BJ (cell line): ENCODE measurements at regions not wholly inside any gene's neighbourhood (a gene's known extent, or its start where the extent isn't known, plus 50 kb on each side); places are given as distances from the start of the nearest gene placed in this dataset.
"Not testable (repeated sequence)": the region's sequence is repeated elsewhere in the genome, so short reads cannot be mapped to it uniquely, and the experiment has no call there.

Experiments used
- CTCF ChIA-PET: fragments of 350-600 bp; formaldehyde crosslinking; extraction: SDS; loops from one replicate; lab custom pipeline; 2021; ENCODE audit warnings: antibody characterized with exemption, inconsistent platforms; lab: Yijun Ruan, JAX
- POLR2A ChIA-PET: fragments of 300-600 bp; sonication (Branson Sonifier 250); formaldehyde crosslinking; extraction: SDS; loops from one replicate; lab custom pipeline; 2021; ENCODE audit warnings: antibody characterized with exemption; lab: Charles Lee
- DNase-seq: peaks from one replicate; pipeline ENCODE4 v3.0.0-alpha.2; 2011; ENCODE audit warnings: low read depth
- H3K27me3 ChIP-seq: 2 replicates; pipeline ENCODE4 v1.6.0; 2011; ENCODE audit warnings: low read length; ENCODE audit not compliant: control insufficient read depth, insufficient read depth
- H3K36me3 ChIP-seq: 2 replicates; pipeline ENCODE4 v1.5.1; 2011; ENCODE audit warnings: low read length; ENCODE audit not compliant: control insufficient read depth, insufficient read depth
- H3K4me3 ChIP-seq: 2 replicates; pipeline ENCODE4 v1.5.1; 2011; ENCODE audit warnings: low read depth, mild to moderate bottlenecking, control low read depth, low read length
- TF ChIP-seq, protein P1 (sequence below): IDR thresholded peaks from 2 replicates; pipeline ENCODE4 v1.5.1; 2011; ENCODE audit warnings: low read depth, mild to moderate bottlenecking, control low read depth, inconsistent platforms, low read length, moderate library complexity; ENCODE audit not compliant: insufficient read depth

DNA sequence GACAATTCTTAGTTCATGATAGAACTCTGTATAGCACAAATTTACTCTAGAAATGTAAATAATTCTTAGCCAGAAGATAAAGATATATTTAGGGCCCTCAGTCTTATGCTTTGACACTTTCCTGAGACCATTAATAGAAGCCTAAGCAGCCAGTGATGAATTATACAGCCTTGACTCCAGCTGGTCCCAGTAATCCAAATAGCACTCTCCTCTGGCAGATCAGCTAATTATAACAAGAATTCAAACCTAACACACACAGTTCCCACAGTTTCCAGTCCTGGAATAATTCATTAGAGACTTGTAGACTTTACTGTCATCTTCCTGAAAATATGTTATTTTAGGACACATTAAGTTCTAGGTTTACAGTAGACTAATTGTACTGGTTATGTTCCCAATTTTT lies 50.4 kb downstream of the SHOC1 start:
- ChIA-PET POLR2A (no interaction called here), CTCF (interaction anchor here (0.9 kb wide), 1 partner anchor 14 kb away, joined by 3 read pairs; no protein-coding TSS in a partner anchor)
- TF ChIP-seq, protein P1, sequence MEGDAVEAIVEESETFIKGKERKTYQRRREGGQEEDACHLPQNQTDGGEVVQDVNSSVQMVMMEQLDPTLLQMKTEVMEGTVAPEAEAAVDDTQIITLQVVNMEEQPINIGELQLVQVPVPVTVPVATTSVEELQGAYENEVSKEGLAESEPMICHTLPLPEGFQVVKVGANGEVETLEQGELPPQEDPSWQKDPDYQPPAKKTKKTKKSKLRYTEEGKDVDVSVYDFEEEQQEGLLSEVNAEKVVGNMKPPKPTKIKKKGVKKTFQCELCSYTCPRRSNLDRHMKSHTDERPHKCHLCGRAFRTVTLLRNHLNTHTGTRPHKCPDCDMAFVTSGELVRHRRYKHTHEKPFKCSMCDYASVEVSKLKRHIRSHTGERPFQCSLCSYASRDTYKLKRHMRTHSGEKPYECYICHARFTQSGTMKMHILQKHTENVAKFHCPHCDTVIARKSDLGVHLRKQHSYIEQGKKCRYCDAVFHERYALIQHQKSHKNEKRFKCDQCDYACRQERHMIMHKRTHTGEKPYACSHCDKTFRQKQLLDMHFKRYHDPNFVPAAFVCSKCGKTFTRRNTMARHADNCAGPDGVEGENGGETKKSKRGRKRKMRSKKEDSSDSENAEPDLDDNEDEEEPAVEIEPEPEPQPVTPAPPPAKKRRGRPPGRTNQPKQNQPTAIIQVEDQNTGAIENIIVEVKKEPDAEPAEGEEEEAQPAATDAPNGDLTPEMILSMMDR = no peak
- H3K27me3 ChIP-seq = no peaks in the 10 kb centered on the region
- DNase-seq = no peak
- no peak overlapping the region for H3K4me3 ChIP-seq
- no peaks in the 10 kb centered on the region for H3K36me3 ChIP-seq

DNA sequence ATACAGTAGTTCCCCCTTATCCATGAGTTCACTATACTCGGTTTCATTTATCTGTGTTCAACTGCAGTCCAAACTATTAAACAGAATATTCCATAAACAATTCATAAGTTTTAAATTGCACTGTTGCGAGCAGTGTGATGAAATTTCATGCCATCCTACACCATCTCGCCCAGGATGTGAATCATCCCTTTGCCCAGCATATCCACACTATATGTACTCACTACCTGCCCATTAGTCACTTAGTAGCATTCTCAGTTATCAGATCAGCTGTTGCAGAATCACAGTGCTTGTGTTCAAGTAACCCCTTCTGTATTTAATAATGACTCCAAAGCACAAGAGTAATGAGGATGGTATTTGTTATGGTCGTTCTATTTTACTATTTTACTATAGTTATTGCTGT lies 51.5 kb downstream of the SHOC1 start:
- ChIA-PET POLR2A (no interaction called here), CTCF (interaction anchor here (0.9 kb wide), 2 partner anchors 9 to 13 kb away, joined by 3 read pairs; no protein-coding TSS in a partner anchor)
- Histone ChIP-seq H3K4me3 (no peak overlapping the region), H3K36me3 (no peaks in the 10 kb centered on the region), H3K27me3 (no peaks in the 10 kb centered on the region)
- TF ChIP-seq, protein P1 = no peak
- no peak for DNase-seq

DNA sequence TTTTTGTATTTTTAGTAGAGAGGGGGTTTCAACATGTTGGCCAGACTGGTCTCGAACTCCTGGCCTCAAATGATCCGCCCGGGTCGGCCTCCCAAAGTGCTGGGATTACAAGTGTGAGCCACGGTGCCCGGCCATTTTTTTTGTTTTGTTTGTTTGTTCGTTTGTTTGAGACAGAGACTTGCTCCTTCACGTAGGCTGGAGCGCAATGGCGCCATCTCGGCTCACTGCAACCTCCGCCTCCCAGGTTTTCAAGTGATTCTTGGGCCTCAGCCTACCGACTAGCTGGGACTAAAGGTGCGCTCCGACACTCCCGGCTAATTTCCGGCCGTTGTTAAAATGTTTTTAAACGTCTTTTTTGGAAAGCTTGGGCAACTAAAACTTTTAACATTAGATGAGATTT lies 54.0 kb downstream of the SHOC1 start:
- ChIA-PET POLR2A (interaction anchor here (0.6 kb wide), 1 partner anchor 587 kb away, joined by 4 read pairs; no protein-coding TSS in a partner anchor), CTCF (interaction anchor here (1.0 kb wide), 1 partner anchor 334 kb away, joined by 3 read pairs; no protein-coding TSS in a partner anchor)
- TF ChIP-seq, protein P1 = no peak
- H3K4me3 ChIP-seq = no peak overlapping the region
- no peak for DNase-seq
- H3K27me3 ChIP-seq = no peaks in the 10 kb centered on the region
- no peaks in the 10 kb centered on the region for H3K36me3 ChIP-seq

DNA sequence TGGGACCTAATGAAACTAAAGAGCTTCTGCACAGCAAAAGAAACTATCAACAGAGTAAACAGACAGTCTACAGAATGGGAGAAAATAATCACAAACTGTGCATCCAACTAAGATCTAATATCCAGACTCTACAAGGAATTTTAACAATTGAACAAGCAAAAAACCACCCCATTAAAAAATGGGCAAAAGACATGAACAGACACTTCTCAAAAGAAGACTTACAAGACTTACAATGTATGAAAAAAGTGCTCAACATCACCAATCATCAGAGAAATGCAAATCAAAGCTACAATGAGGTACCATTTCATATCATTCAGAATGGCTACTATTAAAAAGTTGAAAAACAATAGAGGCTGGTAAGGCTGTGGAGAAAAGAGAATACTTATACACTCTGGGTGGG lies 58.0 kb downstream of the SHOC1 start:
- no peak for DNase-seq
- Histone ChIP-seq H3K4me3 (no peak overlapping the region), H3K36me3 (no peaks in the 10 kb centered on the region), H3K27me3 (no peaks in the 10 kb centered on the region)
- ChIA-PET CTCF (no interaction called here), POLR2A (no interaction called here)
- TF ChIP-seq, protein P1 = no peak

DNA sequence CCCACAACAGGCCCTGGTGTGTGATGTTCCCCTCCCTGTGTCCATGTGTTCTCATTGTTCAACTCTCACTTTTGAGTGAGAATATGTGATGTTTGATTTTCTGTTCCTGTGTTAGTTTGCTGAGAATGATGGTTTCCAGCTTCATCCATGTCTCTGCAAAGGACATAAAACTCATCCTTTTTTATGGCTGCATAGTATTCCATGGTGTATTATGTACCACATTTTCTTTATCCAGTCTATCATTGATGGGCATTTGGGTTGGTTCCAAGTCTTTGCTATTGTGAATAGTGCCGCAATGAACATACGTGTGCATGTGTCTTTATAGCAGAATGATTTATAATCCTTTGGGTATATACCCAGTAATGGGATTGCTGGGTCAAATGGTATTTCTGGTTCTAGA lies 59.4 kb downstream of the SHOC1 start:
- H3K36me3 ChIP-seq, H3K27me3 ChIP-seq, CTCF ChIA-PET, POLR2A ChIA-PET, H3K4me3 ChIP-seq, DNase-seq: not testable (repeated sequence)

DNA sequence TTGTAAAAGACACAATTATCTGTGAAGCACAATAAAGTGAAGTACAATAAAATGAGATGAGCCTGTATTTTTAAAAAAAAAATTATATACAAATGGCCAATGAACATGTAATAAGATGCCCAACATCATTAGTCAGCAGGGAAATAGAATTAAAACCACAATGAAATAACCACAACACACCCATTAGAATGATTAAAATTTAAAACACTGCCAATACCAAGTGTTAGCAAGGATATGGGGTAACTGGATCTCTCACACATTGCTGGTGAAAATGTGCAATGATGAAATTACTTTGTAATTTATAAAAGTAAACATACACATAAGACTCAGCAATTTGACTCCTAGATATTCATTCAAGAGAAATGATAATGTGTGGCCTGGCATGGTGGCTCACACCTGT lies 62.8 kb downstream of the SHOC1 start:
- Histone ChIP-seq H3K27me3 (no peaks in the 10 kb centered on the region), H3K4me3 (no peak overlapping the region), H3K36me3 (no peaks in the 10 kb centered on the region)
- no peak for DNase-seq
- ChIA-PET CTCF (no interaction called here), POLR2A (no interaction called here)
- TF ChIP-seq, protein P1 = no peak
